Activated T-cell treated with anti-CD3 and anti-CD28 coated beads, Interleukin-2, amount 50 U/mL, for 24 hours (primary cell): ENCODE measurements at regions not wholly inside any gene's neighbourhood (a gene's known extent, or its start where the extent isn't known, plus 50 kb on each side); places are given as distances from the start of the nearest gene placed in this dataset.

ENCODE experiments used
- DNase-seq: peaks from one replicate; pipeline ENCODE4 v3.0.0-alpha.2; 2020
- H3K27ac Mint-ChIP-seq: 2 replicates; pipeline ENCODE4 v1.8.0; 2020; ENCODE audit warnings: mild to moderate bottlenecking, mixed read lengths
- H3K27me3 Mint-ChIP-seq: 2 replicates; pipeline ENCODE4 v1.8.0; 2020; ENCODE audit warnings: mixed read lengths
- H3K36me3 Mint-ChIP-seq: 2 replicates; pipeline ENCODE4 v1.8.0; 2020; ENCODE audit warnings: low read depth, mixed read lengths
- H3K4me1 Mint-ChIP-seq: 2 replicates; pipeline ENCODE4 v1.8.0; 2020; ENCODE audit warnings: low read depth, mixed read lengths
- H3K4me3 Mint-ChIP-seq: 2 replicates; pipeline ENCODE4 v1.8.0; 2020; ENCODE audit warnings: mild to moderate bottlenecking, moderate library complexity, mixed read lengths
- H3K9me3 Mint-ChIP-seq: 2 replicates; pipeline ENCODE4 v1.8.0; 2020; ENCODE audit warnings: mixed read lengths

DNA sequence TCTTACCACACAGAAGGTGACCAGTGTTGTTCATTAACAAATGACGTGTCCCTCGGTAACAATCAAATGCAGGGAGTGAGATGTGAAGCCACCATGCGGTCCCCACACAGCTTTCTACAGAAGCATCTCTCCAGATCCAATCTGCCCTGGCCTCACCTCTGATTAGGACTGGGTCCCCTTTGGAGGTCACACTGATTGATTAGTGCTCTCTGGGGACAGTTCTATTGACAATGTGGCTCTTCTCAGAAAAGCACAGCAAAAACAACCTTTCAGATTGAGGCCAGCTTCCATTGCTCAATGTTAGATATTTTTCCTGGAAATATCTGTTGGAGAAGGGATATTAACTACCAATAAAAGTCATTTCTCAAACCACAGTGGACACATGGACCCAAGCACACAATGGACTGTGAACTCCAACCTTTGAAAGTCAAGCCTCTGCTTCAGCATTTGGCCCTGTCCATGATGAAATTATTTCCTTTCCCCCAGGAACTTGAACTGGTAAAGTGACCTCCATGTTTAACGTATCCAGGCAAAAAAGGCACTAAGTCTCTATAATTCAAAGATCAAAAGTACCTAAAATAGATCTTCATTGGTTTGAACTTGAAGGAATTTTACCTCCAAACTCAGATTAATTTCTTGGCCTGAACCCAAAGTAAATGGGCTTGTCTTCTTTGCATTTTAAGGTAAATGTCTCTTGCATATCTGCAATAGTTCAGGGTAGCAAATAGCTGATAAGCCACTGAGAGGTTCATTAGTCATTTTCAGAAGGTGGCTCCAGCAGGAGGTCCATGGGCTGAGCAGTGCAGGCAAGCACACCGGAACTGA is 118.5 kb downstream of the FOXA2 start:
- no peaks in the 10 kb centered on the region for H3K27me3 Mint-ChIP-seq
- no peak overlapping the region for H3K27ac Mint-ChIP-seq
- H3K4me1 Mint-ChIP-seq = no peaks in the 10 kb centered on the region

GRCh38 chr20:22464312-22465003 is 119.9 kb downstream of the FOXA2 start:
- H3K27me3 Mint-ChIP-seq = no peaks in the 10 kb centered on the region
- H3K9me3 Mint-ChIP-seq = no peaks in the 10 kb centered on the region
- no peak overlapping the region for H3K4me3 Mint-ChIP-seq
- H3K36me3 Mint-ChIP-seq = no peaks in the 10 kb centered on the region
- no peak overlapping the region for H3K27ac Mint-ChIP-seq
- DNase-seq = no peak
- no peaks in the 10 kb centered on the region for H3K4me1 Mint-ChIP-seq

More for the DNA sequence above, 118.5 kb downstream of the FOXA2 start:
- DNase-seq = no peak
- no peaks in the 10 kb centered on the region for H3K36me3 Mint-ChIP-seq
- no peaks in the 10 kb centered on the region for H3K9me3 Mint-ChIP-seq
- no peak overlapping the region for H3K4me3 Mint-ChIP-seq

- Mint-ChIP-seq H3K27ac (no peak overlapping the region), H3K4me3 (no peak overlapping the region), H3K4me1 (no peaks in the 10 kb centered on the region), H3K36me3 (no peaks in the 10 kb centered on the region), H3K9me3 (no peaks in the 10 kb centered on the region), H3K27me3 (no peaks in the 10 kb centered on the region)
- DNase-seq = no peak
Observed at GRCh38 chr20:22462975-22463914, 121.1 kb downstream of the FOXA2 start.

GRCh38 chr20:22460803-22461202 is 123.6 kb downstream of the FOXA2 start:
- Mint-ChIP-seq H3K4me3 (no peak overlapping the region), H3K27ac (no peak overlapping the region), H3K36me3 (no peaks in the 10 kb centered on the region), H3K4me1 (no peaks in the 10 kb centered on the region), H3K27me3 (no peaks in the 10 kb centered on the region), H3K9me3 (no peaks in the 10 kb centered on the region)
- DNase-seq = no peak

GRCh38 chr20:22460231-22460630 is 124.1 kb downstream of the FOXA2 start:
- Mint-ChIP-seq H3K4me1 (no peaks in the 10 kb centered on the region), H3K4me3 (no peak overlapping the region), H3K27ac (no peak overlapping the region), H3K27me3 (no peaks in the 10 kb centered on the region), H3K9me3 (no peaks in the 10 kb centered on the region), H3K36me3 (no peaks in the 10 kb centered on the region)
- no peak for DNase-seq

DNA sequence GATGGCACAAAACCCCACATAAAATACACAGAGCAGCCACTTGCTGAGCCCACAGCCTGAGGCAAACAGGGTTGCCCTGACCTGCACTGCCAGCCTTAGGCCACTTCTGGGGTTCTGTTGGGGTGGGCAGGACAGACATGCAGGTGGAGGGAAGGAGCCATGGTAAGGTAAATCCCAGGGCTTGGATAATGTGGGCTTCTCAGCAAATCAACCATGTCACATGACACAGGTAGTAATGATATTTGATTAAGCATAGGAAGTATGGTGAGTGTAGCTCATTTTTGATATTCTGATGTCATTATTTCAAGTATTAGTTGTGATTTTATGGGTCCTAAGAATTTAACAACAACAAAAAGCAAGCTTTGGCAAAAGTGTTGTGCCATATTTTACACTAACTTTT is 124.6 kb downstream of the FOXA2 start:
- H3K27me3 Mint-ChIP-seq = no peaks in the 10 kb centered on the region
- no peaks in the 10 kb centered on the region for H3K36me3 Mint-ChIP-seq
- H3K9me3 Mint-ChIP-seq = no peaks in the 10 kb centered on the region
- H3K4me3 Mint-ChIP-seq = no peak overlapping the region
- no peaks in the 10 kb centered on the region for H3K4me1 Mint-ChIP-seq
- DNase-seq = no peak
- H3K27ac Mint-ChIP-seq = no peak overlapping the region

- Mint-ChIP-seq H3K4me3 (no peak overlapping the region), H3K9me3 (peaks cover 2% of the 10 kb centered on the region), H3K36me3 (no peaks in the 10 kb centered on the region), H3K4me1 (no peaks in the 10 kb centered on the region), H3K27me3 (no peaks in the 10 kb centered on the region), H3K27ac (no peak overlapping the region)
- no peak for DNase-seq
Observed at GRCh38 chr20:22456109-22456508, 128.3 kb downstream of the FOXA2 start.

DNA sequence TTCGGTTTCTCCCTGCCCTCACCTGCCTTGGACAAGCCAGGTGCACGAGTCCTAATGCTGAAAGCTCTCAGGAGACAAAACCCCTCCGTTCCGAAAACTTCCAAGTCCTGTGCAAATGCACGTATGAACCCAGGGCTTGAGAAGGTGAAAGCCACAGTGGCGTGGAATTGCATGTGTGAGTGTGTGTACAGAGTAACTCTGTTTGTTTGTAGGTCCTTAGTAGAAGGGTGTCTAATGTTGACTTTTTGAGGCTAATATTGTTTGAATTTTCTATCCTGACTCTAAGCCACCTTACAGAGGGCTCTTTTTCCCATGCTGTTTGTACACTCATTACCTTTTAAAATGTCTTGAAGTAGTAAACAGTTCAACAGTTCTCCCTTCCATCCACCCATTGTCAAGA is 129.1 kb downstream of the FOXA2 start:
- no peak for DNase-seq
- no peaks in the 10 kb centered on the region for H3K27me3 Mint-ChIP-seq
- no peak overlapping the region for H3K4me3 Mint-ChIP-seq
- H3K27ac Mint-ChIP-seq = no peak overlapping the region
- H3K36me3 Mint-ChIP-seq = no peaks in the 10 kb centered on the region
- H3K4me1 Mint-ChIP-seq = no peaks in the 10 kb centered on the region
- peaks cover 3% of the 10 kb centered on the region for H3K9me3 Mint-ChIP-seq

DNA sequence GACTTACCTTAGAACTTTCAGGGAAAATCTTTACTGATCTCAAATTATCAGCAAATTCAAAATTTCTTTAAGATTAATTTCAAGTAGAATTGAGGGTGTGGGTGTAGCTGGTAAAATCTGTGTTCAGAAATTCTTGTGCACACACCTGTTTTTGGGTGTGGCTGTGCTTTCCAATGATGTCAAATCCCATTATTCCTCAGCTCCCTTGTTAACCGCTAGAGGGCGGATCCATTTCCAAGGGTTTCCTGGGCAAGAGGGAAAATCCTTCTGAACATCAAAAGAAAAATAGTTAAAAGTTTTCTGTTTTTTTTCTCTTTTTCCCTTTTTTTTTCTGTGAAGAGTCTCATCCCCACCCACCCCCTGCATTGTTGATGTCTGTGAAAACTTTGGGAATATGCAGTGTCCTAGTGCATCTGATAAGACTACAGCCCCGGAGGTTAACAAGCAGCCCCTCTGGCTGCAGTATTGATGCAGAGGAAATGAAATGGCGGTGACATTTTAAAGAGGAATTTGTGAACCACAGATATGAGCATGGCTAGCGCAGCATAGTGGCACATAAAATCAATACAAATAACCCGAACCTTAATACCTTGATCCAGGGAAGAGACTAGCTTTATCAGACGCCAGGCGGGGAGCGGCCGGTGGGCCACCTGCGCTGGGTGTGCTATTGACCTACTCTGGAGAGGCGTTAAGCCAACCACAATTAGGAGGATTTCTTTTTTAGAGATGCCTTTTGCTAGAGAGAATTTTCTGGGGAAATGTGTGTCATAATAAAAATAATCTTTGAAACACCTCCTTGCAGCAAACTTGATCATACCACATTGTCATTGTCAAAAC is 130.9 kb downstream of the FOXA2 start:
- Mint-ChIP-seq H3K36me3 (no peaks in the 10 kb centered on the region), H3K27me3 (no peaks in the 10 kb centered on the region), H3K4me3 (no peak overlapping the region), H3K27ac (no peak overlapping the region), H3K9me3 (peaks cover 6% of the 10 kb centered on the region), H3K4me1 (no peaks in the 10 kb centered on the region)
- no peak for DNase-seq

GRCh38 chr20:22452442-22453011 is 131.8 kb downstream of the FOXA2 start:
- H3K9me3 Mint-ChIP-seq = peaks cover 6% of the 10 kb centered on the region
- H3K36me3 Mint-ChIP-seq = no peaks in the 10 kb centered on the region
- no peak overlapping the region for H3K27ac Mint-ChIP-seq
- no peaks in the 10 kb centered on the region for H3K4me1 Mint-ChIP-seq
- no peak for DNase-seq
- no peak overlapping the region for H3K4me3 Mint-ChIP-seq
- H3K27me3 Mint-ChIP-seq = no peaks in the 10 kb centered on the region

- Mint-ChIP-seq H3K27ac (no peak overlapping the region), H3K4me3 (no peak overlapping the region), H3K36me3 (no peaks in the 10 kb centered on the region), H3K4me1 (no peaks in the 10 kb centered on the region), H3K27me3 (no peaks in the 10 kb centered on the region), H3K9me3 (peaks cover 8% of the 10 kb centered on the region)
- DNase-seq = no peak
Observed at GRCh38 chr20:22450537-22450936, 133.8 kb downstream of the FOXA2 start.

GRCh38 chr20:22449188-22449973 is 135.0 kb downstream of the FOXA2 start:
- H3K4me1 Mint-ChIP-seq = no peaks in the 10 kb centered on the region

GRCh38 chr20:22447447-22447778 is 137.0 kb downstream of the FOXA2 start:
- Mint-ChIP-seq H3K27ac (no peak overlapping the region), H3K36me3 (no peaks in the 10 kb centered on the region), H3K27me3 (no peaks in the 10 kb centered on the region), H3K4me1 (no peaks in the 10 kb centered on the region), H3K4me3 (no peak overlapping the region), H3K9me3 (peaks cover 8% of the 10 kb centered on the region)
- no peak for DNase-seq

More at GRCh38 chr20:22449188-22449973, 135.0 kb downstream of the FOXA2 start:
- DNase-seq = no peak
- Mint-ChIP-seq H3K4me3 (no peak overlapping the region), H3K27ac (no peak overlapping the region), H3K27me3 (no peaks in the 10 kb centered on the region), H3K9me3 (peaks cover 8% of the 10 kb centered on the region), H3K36me3 (no peaks in the 10 kb centered on the region)
